ENCODE measurements at regions not wholly inside any gene's neighbourhood (a gene's known extent, or its start where the extent isn't known, plus 50 kb on each side); places are given as distances from the start of the nearest gene placed in this dataset.

DNA sequence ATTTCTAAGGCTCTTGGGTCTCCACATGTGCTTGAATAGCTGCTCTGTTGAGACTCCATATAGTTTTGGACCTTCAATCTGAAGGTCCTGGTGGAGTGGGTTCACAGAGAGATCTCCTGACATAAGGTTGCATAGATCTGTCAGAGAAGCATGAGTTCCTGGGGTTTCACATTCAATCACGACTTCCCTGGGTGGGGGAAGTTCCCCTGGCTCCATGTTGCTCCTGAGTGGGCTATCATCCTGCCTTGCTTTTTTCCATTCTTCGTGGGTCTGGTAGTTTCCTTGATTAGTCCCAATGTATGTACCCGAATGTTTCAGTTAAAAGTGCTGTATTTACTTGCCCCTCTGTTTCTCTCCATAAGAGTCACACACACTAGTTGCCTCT lies 181.8 kb downstream of the RASSF9 start:
- H3K4me3 Mint-ChIP-seq, result no peak overlapping the region
- H3K4me1 Mint-ChIP-seq, result no peaks in the 10 kb centered on the region
- DNase-seq (no peak), ATAC-seq (no peak)
- H3K27me3 Mint-ChIP-seq, result no peaks in the 10 kb centered on the region
- H3K27ac Mint-ChIP-seq, result no peak overlapping the region
- peaks cover 3% of the 10 kb centered on the region for H3K9me3 ChIP-seq (ENCODE audit: control insufficient read depth, low read length, poor library complexity, severe bottlenecking)
- H3K36me3 Mint-ChIP-seq (ENCODE audit: low read depth), result no peaks in the 10 kb centered on the region

DNA sequence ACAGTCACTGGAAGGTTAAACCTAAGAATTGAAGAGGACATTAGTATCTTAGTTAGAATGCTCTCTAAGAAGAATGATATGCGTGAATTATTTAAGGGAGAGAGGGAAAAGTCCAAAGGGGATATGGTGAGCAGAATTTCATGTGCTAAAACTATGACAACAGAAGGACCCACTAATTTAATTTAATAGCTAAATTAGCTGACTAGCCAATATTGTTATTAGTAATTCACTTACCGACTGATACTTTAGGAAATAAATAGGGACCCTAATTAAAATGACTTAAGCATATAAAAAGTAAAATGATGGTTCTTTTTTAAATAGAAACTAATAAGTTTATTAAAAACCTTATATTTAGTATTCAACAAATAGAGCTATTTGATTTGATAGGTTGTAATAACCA lies 179.6 kb downstream of the RASSF9 start:
- no peak for ATAC-seq
- Mint-ChIP-seq H3K36me3 (ENCODE audit: low read depth) (no peaks in the 10 kb centered on the region), H3K4me1 (no peaks in the 10 kb centered on the region), H3K4me3 (no peak overlapping the region), H3K27me3 (no peaks in the 10 kb centered on the region), H3K27ac (no peak overlapping the region)
- no peak for DNase-seq
- H3K9me3 ChIP-seq (ENCODE audit: control insufficient read depth, low read length, poor library complexity, severe bottlenecking), result peaks cover 3% of the 10 kb centered on the region

DNA sequence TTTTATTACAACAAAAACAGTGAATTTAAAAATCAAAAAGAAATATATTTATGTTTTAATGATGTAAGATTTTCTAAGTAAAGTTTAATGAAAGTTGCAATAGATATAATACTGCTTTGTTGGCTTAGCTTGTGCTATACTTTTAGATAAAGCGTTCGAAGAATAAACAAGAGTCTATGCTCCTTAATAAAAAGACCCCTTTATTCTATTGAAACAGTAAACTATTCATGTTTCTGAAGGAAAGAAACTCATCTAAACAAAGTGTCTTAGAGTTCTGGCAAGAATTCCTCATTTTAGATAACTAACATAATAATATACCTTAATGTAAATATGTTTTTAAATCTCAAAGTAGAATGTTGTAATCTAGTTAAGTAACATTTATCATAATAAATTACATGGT lies 179.0 kb downstream of the RASSF9 start:
- Mint-ChIP-seq H3K27ac (no peak overlapping the region), H3K27me3 (no peaks in the 10 kb centered on the region), H3K4me3 (no peak overlapping the region), H3K36me3 (ENCODE audit: low read depth) (no peaks in the 10 kb centered on the region), H3K4me1 (no peaks in the 10 kb centered on the region)
- H3K9me3 ChIP-seq (ENCODE audit: control insufficient read depth, low read length, poor library complexity, severe bottlenecking), result peaks cover 3% of the 10 kb centered on the region
- ATAC-seq (no peak), DNase-seq (no peak)

DNA sequence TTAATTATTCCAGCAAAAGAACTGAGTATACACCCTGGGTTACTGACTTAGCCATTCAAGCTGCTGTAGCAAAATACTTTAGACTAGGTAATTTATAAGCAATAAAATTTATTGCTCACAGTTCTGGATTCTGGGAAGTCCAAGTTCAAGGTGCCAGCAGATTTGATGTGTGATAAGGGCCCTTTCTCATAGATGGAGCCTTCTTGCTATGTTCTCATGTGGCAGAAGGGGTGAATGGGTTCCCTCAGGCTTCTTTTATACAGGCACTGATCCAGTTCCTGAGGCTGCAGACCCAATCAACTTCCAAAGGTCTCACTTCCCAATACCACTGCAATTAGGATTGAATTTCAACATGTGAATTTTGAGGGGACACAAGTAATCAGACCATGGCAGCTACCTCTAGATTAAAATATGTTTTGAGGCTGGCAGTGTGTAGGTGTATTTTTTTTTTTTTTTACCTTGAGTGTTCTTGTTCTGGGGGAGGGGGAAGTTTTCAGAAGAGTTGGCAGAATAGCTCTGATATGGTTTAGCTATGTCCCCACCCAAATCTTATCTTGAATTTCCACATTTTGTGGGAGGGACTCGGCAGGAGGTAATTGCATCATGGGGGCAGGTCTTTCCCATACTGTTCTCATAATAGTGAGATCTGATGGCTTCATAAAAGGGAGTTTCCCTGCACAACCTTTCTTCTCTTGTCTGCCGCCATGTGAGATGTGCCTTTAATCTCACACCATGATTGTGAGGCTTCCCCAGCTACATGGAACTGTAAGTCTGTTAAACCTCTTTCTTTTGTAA lies 178.2 kb downstream of the RASSF9 start:
- DNase-seq (no peak), ATAC-seq (no peak)
- Mint-ChIP-seq H3K27me3 (no peaks in the 10 kb centered on the region), H3K4me3 (no peak overlapping the region), H3K4me1 (no peaks in the 10 kb centered on the region), H3K27ac (no peak overlapping the region), H3K36me3 (ENCODE audit: low read depth) (no peaks in the 10 kb centered on the region)
- H3K9me3 ChIP-seq (ENCODE audit: control insufficient read depth, low read length, poor library complexity, severe bottlenecking), result peaks cover 3% of the 10 kb centered on the region

DNA sequence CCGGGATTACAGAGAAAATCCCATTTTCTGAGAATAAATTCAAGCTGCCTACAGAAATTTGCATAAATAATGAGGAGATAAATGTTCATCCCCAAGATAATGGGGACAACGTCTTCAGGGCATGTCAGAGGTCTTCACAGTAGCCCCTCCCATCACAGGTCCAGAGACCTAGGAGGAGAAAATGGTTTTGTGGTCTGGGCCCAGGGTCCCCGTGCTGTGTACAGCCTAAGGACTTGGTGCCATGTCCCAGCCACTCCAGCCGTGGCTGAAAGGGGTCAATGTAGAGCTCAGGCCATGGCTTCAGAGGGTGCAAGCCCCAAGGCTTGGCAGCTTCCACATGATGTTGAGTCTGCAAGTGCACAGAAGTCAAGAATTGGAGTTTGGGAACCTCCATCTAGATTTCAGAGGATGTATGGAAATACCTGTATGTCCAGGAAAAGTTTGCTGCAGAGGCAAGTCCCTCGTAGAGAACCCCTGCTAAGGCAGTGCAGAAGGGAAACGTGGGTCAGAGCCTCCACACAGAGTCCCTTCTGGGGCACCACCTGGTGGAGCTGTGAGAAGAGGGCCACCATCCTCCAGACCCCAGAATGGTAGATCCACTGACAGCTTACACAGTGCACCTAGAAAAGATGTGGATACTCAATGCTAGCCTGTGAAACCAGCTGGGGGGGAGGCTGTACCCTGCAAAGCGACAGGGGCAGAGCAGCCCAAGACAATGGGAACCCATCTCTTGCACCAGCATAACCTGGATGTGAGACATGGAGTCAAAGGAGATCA lies 176.3 kb downstream of the RASSF9 start:
- DNase-seq, result no peak
- H3K27me3 Mint-ChIP-seq, result no peaks in the 10 kb centered on the region

DNA sequence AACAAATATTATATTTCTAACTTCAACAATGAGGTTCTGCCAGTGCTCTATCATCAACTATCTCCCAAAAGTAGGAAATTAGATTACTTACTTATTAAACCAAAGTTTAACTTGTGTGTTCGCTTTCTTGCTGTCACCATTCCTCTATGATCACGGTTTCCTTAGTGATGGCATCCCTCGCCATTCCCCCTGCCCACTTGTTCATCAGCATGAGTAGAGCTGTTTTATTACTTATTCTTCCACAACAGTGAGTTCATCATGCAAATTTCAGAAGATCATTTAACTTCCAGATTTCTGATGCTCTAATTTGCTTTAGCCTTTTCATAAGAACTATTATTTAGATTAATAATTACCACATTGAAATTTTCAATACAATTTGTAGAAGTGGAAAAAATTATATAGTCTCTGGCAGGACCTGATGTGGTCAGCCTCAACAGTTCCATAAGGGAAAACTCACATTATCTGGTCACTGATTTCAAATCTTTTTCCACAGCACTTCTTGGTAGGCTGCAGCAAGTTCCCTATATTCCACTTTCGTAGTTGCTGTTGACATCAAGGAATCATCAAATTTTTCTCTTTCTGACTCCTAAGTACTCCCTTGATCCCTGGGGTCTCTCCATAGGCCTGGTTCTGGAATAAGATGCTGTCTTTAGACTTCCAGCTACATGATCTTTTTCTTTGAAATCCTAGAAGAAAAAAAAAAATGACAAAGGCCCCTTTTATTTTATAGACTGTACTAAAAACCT lies 174.6 kb downstream of the RASSF9 start:
- Mint-ChIP-seq H3K4me3 (no peak overlapping the region), H3K4me1 (no peaks in the 10 kb centered on the region), H3K36me3 (ENCODE audit: low read depth) (no peaks in the 10 kb centered on the region), H3K27me3 (no peaks in the 10 kb centered on the region), H3K27ac (no peak overlapping the region)
- DNase-seq (no peak), ATAC-seq (no peak)
- no peaks in the 10 kb centered on the region for H3K9me3 ChIP-seq (ENCODE audit: control insufficient read depth, low read length, poor library complexity, severe bottlenecking)

More for the DNA sequence above, 176.3 kb downstream of the RASSF9 start:
- Mint-ChIP-seq H3K4me3 (no peak overlapping the region), H3K36me3 (ENCODE audit: low read depth) (no peaks in the 10 kb centered on the region), H3K4me1 (no peaks in the 10 kb centered on the region), H3K27ac (no peak overlapping the region)
- H3K9me3 ChIP-seq (ENCODE audit: control insufficient read depth, low read length, poor library complexity, severe bottlenecking), result no peaks in the 10 kb centered on the region
- ATAC-seq, result no peak

DNA sequence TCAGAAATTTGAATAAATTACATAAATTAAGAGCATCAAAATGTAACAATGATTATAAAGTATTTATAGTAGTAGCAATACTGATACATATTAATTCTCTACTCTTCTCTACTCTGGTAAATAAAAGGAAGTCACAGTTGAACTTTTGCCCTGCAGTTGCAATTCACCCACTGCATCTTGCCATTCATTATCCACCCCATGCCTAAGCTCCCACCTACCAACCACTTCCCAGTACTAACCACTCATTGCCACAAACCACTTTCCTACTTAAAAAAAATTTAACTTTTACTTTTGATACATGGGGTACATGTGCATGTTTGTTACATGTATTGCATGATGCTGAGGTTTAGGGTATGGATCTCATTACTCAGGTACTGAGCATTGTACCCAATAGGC lies 174.0 kb downstream of the RASSF9 start:
- DNase-seq (no peak), ATAC-seq (no peak)
- H3K27me3 Mint-ChIP-seq, result no peaks in the 10 kb centered on the region
- no peaks in the 10 kb centered on the region for H3K4me1 Mint-ChIP-seq
- no peak overlapping the region for H3K4me3 Mint-ChIP-seq
- no peaks in the 10 kb centered on the region for H3K36me3 Mint-ChIP-seq (ENCODE audit: low read depth)
- no peak overlapping the region for H3K27ac Mint-ChIP-seq
- H3K9me3 ChIP-seq (ENCODE audit: control insufficient read depth, low read length, poor library complexity, severe bottlenecking), result no peaks in the 10 kb centered on the region

DNA sequence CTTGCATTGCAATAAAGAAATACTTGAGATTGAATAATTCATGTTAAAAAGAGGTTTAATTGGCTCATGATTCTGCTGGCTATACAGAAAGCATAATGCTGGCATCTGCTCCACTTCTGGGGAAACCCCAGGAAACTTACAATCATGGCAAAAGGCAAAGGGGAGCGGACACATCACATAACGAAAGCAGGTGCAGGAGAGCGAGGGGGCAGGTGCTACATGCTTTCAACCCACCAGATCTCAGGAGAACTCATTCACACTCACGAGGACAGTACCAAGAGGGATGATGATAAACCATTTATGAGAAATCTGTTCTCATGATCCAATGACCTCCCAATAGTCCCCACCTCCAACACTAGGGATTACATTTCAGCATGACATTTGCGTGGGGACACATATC lies 172.6 kb downstream of the RASSF9 start:
- no peaks in the 10 kb centered on the region for H3K36me3 Mint-ChIP-seq (ENCODE audit: low read depth)
- no peak overlapping the region for H3K27ac Mint-ChIP-seq
- ATAC-seq (no peak), DNase-seq (no peak)
- no peaks in the 10 kb centered on the region for H3K4me1 Mint-ChIP-seq
- no peak overlapping the region for H3K4me3 Mint-ChIP-seq
- H3K9me3 ChIP-seq (ENCODE audit: control insufficient read depth, low read length, poor library complexity, severe bottlenecking), result no peaks in the 10 kb centered on the region
- no peaks in the 10 kb centered on the region for H3K27me3 Mint-ChIP-seq

DNA sequence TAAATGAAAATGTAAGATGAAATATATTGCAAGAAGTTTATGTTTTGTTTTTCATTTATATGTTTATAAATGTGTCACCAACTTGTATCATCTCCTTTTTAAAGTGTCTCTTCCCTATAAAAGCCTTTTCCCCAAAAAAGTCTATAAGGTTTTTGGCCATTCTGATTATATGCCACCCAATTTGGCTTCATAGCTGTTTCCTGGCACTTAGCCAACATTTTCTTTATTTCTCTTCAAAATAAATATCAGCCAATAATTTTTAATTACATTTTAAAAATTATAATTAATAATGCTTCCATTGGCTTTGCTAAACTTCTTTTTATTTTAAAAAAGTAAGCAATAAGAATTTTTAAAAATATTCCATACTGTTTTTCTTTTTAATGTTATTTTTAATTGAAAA lies 171.8 kb downstream of the RASSF9 start:
- H3K9me3 ChIP-seq (ENCODE audit: control insufficient read depth, low read length, poor library complexity, severe bottlenecking), result no peaks in the 10 kb centered on the region
- H3K27ac Mint-ChIP-seq, result no peak overlapping the region
- no peaks in the 10 kb centered on the region for H3K36me3 Mint-ChIP-seq (ENCODE audit: low read depth)
- no peaks in the 10 kb centered on the region for H3K4me1 Mint-ChIP-seq
- no peaks in the 10 kb centered on the region for H3K27me3 Mint-ChIP-seq
- H3K4me3 Mint-ChIP-seq, result no peak overlapping the region
- ATAC-seq (no peak), DNase-seq (no peak)

DNA sequence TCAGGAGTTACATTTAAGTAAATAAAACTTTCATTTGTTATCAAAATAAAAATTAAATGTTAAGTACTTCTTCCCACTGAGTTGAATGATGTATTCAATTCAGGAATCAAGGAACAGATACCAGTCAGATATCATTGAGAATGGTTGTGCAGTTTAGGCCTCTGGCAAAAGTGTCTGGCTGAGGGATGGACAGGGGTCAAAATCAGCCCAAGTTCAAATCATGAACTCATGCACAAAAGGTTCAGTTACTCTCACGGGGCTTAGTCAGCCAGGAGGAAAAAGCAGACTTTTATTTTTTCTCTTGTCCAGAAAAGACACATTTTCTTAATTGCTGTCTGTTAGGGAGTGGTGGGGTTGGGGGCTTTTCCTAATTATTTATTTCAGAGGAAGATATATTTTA lies 166.3 kb downstream of the RASSF9 start:
- Mint-ChIP-seq H3K4me1 (no peaks in the 10 kb centered on the region), H3K27ac (no peak overlapping the region), H3K4me3 (no peak overlapping the region), H3K36me3 (ENCODE audit: low read depth) (no peaks in the 10 kb centered on the region), H3K27me3 (no peaks in the 10 kb centered on the region)
- DNase-seq (no peak), ATAC-seq (no peak)
- no peaks in the 10 kb centered on the region for H3K9me3 ChIP-seq (ENCODE audit: control insufficient read depth, low read length, poor library complexity, severe bottlenecking)

DNA sequence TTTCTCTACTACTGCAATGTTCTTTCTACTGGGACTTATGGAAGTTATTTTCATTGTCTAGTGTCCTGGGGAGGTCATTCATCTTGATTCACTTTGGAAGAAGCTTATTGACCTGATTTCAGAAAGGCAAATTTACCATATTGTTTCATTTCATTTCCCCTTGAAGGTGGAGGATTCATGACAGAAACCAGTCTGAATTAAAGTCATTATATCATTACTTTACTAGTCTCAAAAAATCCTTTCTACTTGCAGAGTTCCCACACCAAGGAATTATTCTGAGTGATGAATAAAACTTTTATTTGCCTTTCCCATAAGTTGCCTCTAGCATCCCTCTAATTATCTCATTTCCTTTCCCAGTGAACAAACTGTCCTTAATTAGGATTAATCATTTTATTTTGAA lies 163.8 kb downstream of the RASSF9 start:
- Mint-ChIP-seq H3K4me1 (no peaks in the 10 kb centered on the region), H3K27me3 (no peaks in the 10 kb centered on the region), H3K27ac (no peak overlapping the region), H3K36me3 (ENCODE audit: low read depth) (no peaks in the 10 kb centered on the region), H3K4me3 (no peak overlapping the region)
- ATAC-seq (no peak), DNase-seq (no peak)
- no peaks in the 10 kb centered on the region for H3K9me3 ChIP-seq (ENCODE audit: control insufficient read depth, low read length, poor library complexity, severe bottlenecking)

DNA sequence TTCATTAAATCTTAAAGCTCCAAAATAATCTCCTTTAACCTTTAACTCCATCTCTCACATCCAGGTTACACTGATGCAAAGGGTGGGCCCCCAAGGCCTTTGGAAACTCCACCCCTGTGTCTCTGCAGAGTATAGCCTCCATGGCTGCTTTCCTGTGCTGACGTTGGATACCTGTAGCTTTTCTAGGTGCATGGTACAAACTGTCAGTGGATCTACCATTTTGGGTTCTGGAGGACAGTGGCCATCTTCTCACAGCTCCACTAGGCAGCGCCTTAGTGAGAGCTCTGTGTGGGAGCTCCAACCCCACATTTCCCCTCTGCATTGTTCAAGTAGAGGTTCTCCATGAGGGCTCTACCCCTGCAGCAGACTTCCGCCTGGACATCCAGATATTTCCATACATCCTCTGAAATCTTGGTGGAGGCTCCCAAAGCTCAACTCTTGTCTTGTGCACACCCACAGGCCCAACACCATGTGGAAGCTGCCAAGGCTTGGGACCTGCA lies 162.2 kb downstream of the RASSF9 start:
- H3K9me3 ChIP-seq (ENCODE audit: control insufficient read depth, low read length, poor library complexity, severe bottlenecking), result no peaks in the 10 kb centered on the region
- no peaks in the 10 kb centered on the region for H3K36me3 Mint-ChIP-seq (ENCODE audit: low read depth)
- no peak for DNase-seq
- no peaks in the 10 kb centered on the region for H3K4me1 Mint-ChIP-seq
- no peak overlapping the region for H3K4me3 Mint-ChIP-seq
- H3K27me3 Mint-ChIP-seq, result no peaks in the 10 kb centered on the region
- ATAC-seq, result no peak
- no peak overlapping the region for H3K27ac Mint-ChIP-seq
